ENCODE measurements at regions not wholly inside any gene's neighbourhood (a gene's known extent, or its start where the extent isn't known, plus 50 kb on each side); places are given as distances from the start of the nearest gene placed in this dataset.
"Not testable (repeated sequence)": the region's sequence is repeated elsewhere in the genome, so short reads cannot be mapped to it uniquely, and the experiment has no call there.

GRCh38 chr3:103297502-103297901 lies 862.7 kb downstream of the ZPLD1 start:
- DNase-seq (ENCODE audit: low read depth in 4 of 4, low spot score in 3 of 4) = not testable (repeated sequence)

- no peak for DNase-seq (ENCODE audit: low read depth in 4 of 4, low spot score in 3 of 4)
Measured at GRCh38 chr3:103306104-103306503, 871.3 kb downstream of the ZPLD1 start.

GRCh38 chr3:103308921-103309320 lies 874.1 kb downstream of the ZPLD1 start:
- DNase-seq (ENCODE audit: low read depth in 4 of 4, low spot score in 3 of 4) = no peak

- DNase-seq (ENCODE audit: low read depth in 4 of 4, low spot score in 3 of 4) = no peak
Measured at GRCh38 chr3:103319912-103320311, 885.1 kb downstream of the ZPLD1 start.

- DNase-seq (ENCODE audit: low read depth in 4 of 4, low spot score in 3 of 4) = no peak
Measured at GRCh38 chr3:103337179-103337845, 902.5 kb downstream of the ZPLD1 start.

GRCh38 chr3:103341078-103341606 lies 906.3 kb downstream of the ZPLD1 start:
- DNase-seq (ENCODE audit: low read depth in 4 of 4, low spot score in 3 of 4) = no peak

- DNase-seq (ENCODE audit: low read depth in 4 of 4, low spot score in 3 of 4) = no peak
Measured at GRCh38 chr3:103342205-103342731, 907.5 kb downstream of the ZPLD1 start.

GRCh38 chr3:103349760-103350159 lies 914.9 kb downstream of the ZPLD1 start:
- no peak for DNase-seq (ENCODE audit: low read depth in 4 of 4, low spot score in 3 of 4)

GRCh38 chr3:103365467-103365866 lies 930.7 kb downstream of the ZPLD1 start:
- no peak for DNase-seq (ENCODE audit: low read depth in 4 of 4, low spot score in 3 of 4)

GRCh38 chr3:103367481-103367880 lies 932.7 kb downstream of the ZPLD1 start:
- no peak for DNase-seq (ENCODE audit: low read depth in 4 of 4, low spot score in 3 of 4)

GRCh38 chr3:103371411-103371810 lies 936.6 kb downstream of the ZPLD1 start:
- no peak for DNase-seq (ENCODE audit: low read depth in 4 of 4, low spot score in 3 of 4)

- no peak for DNase-seq (ENCODE audit: low read depth in 4 of 4, low spot score in 3 of 4)
Measured at GRCh38 chr3:103372031-103372430, 937.2 kb downstream of the ZPLD1 start.

GRCh38 chr3:103380391-103380790 lies 945.6 kb downstream of the ZPLD1 start:
- DNase-seq (ENCODE audit: low read depth in 4 of 4, low spot score in 3 of 4) = no peak

- no peak for DNase-seq (ENCODE audit: low read depth in 4 of 4, low spot score in 3 of 4)
Measured at GRCh38 chr3:103381296-103382079, 946.7 kb downstream of the ZPLD1 start.

GRCh38 chr3:103385961-103386656 lies 951.3 kb downstream of the ZPLD1 start:
- no peak for DNase-seq (ENCODE audit: low read depth in 4 of 4, low spot score in 3 of 4)

GRCh38 chr3:103388214-103388613 lies 953.4 kb downstream of the ZPLD1 start:
- no peak for DNase-seq (ENCODE audit: low read depth in 4 of 4, low spot score in 3 of 4)

GRCh38 chr3:103389356-103389755 lies 954.5 kb downstream of the ZPLD1 start:
- no peak for DNase-seq (ENCODE audit: low read depth in 4 of 4, low spot score in 3 of 4)

- DNase-seq (ENCODE audit: low read depth in 4 of 4, low spot score in 3 of 4) = no peak
Measured at GRCh38 chr3:103393395-103394186, 958.8 kb downstream of the ZPLD1 start.

GRCh38 chr3:103403191-103403590 lies 968.4 kb downstream of the ZPLD1 start:
- DNase-seq (ENCODE audit: low read depth in 4 of 4, low spot score in 3 of 4) = no peak

- no peak for DNase-seq (ENCODE audit: low read depth in 4 of 4, low spot score in 3 of 4)
Measured at GRCh38 chr3:103406320-103406850, 971.6 kb downstream of the ZPLD1 start.

Measured in right renal pelvis (tissue), 4 donors.